ENCODE measurements at regions not wholly inside any gene's neighbourhood (a gene's known extent, or its start where the extent isn't known, plus 50 kb on each side); places are given as distances from the start of the nearest gene placed in this dataset.

DNA sequence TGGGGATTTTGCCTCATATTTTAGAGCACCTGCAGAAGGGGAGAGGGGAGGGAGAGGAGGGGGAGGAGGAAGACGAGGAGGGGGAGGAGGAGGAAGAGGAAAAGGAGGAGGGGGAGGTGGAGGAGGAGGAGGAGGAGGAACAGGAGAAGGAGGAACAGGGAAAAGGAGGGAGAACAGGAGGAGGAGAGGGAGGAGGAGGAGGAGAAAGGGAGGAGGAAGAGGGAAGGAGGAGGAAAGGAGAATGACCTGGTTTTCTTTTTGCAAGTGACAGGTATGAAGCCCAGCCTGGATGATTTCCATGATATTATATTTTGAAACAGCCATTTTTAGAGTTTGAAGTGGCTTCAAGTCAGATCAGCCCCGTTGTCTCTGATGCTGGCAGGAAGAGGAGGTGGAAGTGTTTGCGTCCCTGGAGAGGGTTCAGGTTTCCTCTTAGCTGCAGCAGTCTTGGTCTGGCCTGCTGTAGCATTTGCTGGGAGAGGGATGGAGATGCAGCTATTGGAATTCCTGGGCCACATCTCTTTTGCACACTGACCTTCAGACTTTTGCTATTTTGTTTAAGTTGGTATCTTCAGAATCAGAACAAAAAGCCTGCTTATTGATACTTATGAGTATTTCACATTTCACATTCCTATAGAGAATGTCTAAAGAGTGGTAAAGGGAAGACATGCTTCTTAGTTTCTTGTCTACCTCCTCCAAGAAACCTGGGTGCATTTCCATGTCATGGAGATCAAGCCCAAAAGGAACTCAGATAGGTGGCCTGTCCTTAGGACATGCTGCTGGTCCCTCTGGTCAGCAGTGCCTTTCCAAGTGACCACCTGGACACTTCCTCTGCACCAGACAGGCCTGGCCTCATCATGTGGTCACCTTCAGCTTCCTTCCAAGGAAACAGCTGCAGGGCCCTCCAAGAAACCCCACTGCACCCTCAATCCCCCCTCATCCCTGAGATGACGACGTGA lies 54.3 kb upstream of the IYD start:
- Mint-ChIP-seq H3K27me3 (peaks cover 58% of the 10 kb centered on the region), H3K4me3 (no peak overlapping the region), H3K27ac (peak overlapping the region in 1 of 2 donors; percentile 54)

DNA sequence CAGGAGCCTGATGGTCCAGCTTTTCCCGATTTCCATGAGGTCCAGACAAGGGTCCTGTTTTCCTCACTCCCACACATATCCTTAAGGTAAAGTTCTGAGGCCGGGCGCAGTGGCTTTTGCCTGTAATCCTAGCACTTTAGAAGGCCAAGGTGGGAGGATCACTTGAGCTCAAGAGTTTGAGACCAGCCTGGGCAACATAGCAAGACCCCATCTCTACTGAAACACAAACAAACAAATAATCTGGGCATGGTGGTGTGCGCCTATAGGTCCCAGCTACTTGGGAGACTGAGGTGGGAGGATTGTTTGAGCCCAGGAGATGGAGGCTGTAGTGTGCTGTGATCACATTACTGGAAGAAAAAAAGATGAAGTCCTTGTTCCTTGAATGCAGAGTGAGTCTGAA lies 53.2 kb upstream of the IYD start:
- no peaks in the 10 kb centered on the region for H3K9me3 Mint-ChIP-seq
- ATAC-seq (no peak), DNase-seq (no peak)
- H3K4me3 Mint-ChIP-seq, result no peak overlapping the region
- peaks cover 51% of the 10 kb centered on the region for H3K27me3 Mint-ChIP-seq
- H3K4me1 Mint-ChIP-seq, result peaks cover 11% of the 10 kb centered on the region
- no peak overlapping the region for H3K27ac Mint-ChIP-seq

More for the DNA sequence above, 54.3 kb upstream of the IYD start:
- DNase-seq (no peak), ATAC-seq (no peak)
- Mint-ChIP-seq H3K4me1 (peaks cover 17% of the 10 kb centered on the region), H3K9me3 (no peaks in the 10 kb centered on the region)

DNA sequence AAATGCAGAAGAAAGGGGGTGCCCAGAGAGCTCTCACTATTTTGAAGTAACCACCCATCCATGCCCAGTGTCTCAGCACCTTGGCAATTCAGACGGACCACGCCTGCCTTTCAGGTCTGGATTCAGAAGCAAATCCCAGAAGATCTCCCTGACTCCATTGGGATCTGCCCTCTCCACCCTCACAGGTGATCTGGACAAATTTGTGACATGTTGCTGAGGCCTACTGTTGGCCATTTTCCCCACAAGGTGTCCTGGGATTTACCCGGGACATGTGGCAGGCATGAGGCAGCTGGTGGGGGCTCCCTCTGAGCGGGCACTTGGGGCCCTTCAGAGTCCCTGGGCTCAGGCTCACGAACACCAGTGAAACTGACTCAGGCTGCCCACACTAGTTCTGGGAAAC lies 51.9 kb upstream of the IYD start:
- DNase-seq (no peak), ATAC-seq (no peak)
- H3K27me3 Mint-ChIP-seq, result peaks cover 54% of the 10 kb centered on the region
- H3K9me3 Mint-ChIP-seq, result no peaks in the 10 kb centered on the region
- no peak overlapping the region for H3K4me3 Mint-ChIP-seq
- H3K27ac Mint-ChIP-seq, result no peak overlapping the region
- peaks cover under 1% of the 10 kb centered on the region for H3K4me1 Mint-ChIP-seq
